Mucosa of gallbladder (tissue), 1 donor: ENCODE measurements at regions not wholly inside any gene's neighbourhood (a gene's known extent, or its start where the extent isn't known, plus 50 kb on each side); places are given as distances from the start of the nearest gene placed in this dataset.

Source experiments
- DNase-seq: peaks from one replicate; pipeline ENCODE4 v3.0.0-alpha.2; 2020; ENCODE audit warnings: low spot score
- donor health status: DM: no; HTN: no; CAD: no.

- no peak for DNase-seq
Measured at GRCh38 chr9:11722957-11723356, 970.2 kb upstream of the TYRP1 start.

- no peak for DNase-seq
Measured at GRCh38 chr9:11726659-11727058, 966.5 kb upstream of the TYRP1 start.

DNA sequence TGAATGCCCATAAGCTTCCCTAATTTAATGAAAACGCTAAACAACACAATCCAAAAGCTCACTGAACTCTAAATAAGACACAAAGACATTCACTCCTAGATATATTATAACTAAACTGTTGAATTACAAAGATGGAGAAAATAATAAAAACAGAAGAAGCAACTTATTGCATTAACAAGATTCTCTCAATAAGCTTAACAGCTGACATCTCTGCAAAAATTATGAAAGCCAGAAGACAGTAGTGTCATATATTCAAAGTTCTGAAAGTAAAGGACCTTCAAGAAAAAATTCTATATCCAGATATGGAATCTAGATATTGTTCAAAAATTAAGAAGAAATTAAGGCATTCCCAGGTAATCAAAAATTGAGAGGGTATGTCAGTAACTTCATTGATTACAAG is 957.8 kb upstream of the TYRP1 start:
- DNase-seq = no peak

DNA sequence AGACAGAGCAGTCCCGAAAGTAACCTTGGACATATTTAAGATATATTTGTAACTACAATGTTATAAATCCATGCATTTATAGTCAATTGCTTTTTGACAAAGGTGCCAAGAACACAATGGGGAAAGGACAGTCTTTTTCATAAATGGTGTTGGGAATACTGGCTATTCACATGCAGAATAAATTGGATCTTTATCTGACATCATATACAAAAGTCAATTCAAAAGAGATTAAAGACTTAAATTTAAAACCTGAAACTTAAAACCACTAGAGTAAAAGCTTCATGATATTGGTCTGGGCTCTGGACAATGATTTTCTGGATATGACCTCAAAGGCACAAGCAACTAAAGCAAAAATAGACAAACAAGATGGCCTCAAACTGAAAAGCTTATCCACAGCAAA is 950.7 kb upstream of the TYRP1 start:
- no peak for DNase-seq

- no peak for DNase-seq
Measured at GRCh38 chr9:11743356-11743755, 949.8 kb upstream of the TYRP1 start.

GRCh38 chr9:11749396-11749795 is 943.8 kb upstream of the TYRP1 start:
- no peak for DNase-seq

DNA sequence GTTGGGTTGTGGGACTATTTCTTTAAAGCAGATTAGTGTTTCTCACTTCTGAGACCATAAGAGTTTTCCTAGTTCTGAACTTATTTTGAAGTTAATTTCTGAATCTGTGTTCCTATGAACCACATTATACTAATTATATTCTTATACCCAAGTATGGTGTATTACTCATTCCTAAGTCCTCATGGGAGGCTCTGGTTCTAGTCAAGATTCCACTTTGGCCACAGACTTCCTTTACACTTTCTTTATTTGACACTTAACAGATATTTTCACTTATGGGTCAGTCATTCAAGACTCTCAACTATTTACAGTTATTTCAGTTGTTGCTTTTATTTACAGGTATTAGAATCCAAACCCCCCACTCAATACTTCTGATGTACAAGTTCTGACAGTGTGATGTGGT is 937.2 kb upstream of the TYRP1 start:
- no peak for DNase-seq

GRCh38 chr9:11757408-11757807 is 935.8 kb upstream of the TYRP1 start:
- DNase-seq = no peak

- no peak for DNase-seq
Measured at GRCh38 chr9:11758016-11758415, 935.2 kb upstream of the TYRP1 start.

DNA sequence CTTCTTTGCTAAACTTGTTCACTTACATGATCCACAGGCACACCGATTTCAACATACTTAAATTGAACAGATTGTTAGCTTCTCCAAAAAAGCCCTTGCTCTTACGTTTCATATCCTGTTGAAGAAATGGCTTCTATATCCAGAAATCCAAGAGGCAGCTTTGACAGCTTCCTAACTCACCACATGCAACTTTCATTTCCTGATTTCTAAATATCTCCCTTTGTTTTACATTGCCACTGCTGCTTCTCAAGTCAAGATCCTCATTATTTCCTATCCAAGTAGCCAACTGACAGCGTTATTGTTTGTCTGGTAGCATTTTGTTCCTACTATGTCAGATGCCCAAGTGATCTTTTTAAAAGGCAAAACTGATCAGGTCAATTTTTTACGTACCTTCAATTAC is 913.2 kb upstream of the TYRP1 start:
- no peak for DNase-seq

DNA sequence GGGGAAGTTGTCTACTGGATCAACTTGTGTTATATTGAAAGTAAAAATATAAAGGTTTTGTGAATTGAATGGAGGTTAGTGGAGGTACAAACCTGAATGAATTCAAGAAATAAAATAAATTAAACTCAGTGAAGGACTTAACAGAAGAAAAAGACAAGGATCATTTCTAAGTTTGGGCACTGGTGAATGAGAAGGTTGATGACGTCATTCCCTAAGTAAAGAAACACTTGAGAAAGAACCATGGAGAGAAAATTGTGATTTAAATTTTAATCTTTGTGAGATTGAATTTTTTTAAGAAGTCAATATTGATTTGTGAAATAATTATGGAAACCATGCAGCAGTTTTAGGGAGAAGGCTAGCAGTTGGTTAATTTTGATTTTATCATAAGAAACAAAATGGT is 900.3 kb upstream of the TYRP1 start:
- DNase-seq = no peak

DNA sequence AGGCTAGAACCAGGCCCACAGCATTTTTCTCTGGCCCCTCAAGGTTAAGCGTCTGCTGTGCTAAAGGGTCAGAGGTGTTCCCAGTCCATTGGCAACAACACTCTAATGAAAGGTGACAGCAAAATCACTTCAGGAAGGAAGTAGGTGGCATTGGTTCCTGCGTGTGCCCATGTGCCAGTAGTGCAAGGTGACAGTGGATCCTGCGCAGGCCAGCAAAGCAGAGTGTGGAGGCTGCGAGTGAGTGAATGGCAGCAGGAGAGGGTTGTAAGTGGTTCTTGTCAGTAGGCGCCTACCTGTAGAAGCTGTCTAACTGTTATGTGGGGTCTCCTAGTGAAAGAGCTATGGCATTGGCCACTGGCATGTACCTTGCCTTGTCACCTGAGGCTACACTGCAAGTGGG is 898.2 kb upstream of the TYRP1 start:
- DNase-seq = no peak

DNA sequence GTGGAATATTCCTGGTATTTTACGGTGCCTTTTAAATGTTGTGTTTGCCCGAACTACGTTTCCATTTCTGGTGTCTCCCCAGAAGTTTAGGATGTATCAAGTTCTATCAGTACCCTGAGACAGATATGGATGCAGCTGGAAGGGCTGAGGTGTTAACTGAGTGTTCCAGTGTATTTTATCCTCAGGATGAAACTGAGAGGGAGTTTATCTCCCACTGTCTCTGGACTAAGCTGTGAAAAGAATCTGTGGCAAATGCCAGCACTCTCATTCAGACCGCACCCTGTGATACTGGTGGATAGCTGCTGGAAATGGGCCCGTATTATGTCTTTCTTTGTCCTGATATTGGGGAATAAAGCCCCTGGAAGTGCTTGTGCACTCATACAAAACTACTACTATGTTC is 887.2 kb upstream of the TYRP1 start:
- DNase-seq = no peak

DNA sequence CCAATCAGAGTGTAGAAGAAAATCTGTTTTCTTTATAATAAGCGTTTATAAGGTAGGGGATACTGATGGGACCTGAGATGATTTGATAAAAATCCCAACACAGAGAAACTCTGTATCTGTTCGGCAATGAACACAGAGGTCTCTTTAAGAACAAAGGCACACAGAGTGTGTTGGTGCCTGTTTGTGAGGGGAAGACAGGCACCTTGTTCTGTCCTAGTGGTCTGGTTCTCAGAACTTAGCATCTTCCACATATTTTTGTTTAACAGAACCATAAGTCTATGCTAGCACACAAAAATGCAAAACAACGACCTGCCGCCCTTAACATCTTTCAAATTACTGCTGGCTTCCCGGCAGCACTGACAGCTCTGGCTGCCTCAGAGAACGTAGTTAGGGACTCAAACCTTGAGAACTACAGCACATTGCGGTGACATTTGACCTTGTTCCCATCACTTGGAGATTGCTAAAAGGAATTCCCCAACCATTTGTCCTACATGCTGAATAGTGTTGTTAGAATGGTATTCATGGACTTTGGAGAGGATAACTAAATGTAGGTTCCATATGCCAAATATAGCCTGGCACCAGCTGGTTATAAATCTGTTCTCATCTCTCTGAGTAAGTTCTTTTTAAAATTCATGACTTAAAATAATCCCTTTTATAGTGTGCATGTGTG is 871.7 kb upstream of the TYRP1 start:
- no peak for DNase-seq

DNA sequence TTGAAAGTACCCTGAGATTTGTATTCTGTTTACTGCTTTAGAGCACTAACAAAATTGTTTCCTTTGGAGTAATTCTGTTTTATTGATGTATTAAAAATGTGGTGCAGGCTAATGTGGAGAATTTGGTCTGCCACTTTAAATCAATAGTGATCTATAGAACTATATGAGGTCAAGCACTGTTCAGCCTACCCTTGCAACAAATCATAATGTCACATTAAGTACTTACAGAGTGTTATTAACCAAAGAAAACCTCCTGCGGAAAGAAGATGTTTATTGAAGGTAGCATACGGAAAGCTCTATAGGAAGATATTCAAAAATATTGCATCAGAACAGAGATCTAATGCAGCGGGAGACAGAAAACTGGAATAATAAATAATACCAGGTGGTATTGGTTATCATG is 865.0 kb upstream of the TYRP1 start:
- no peak for DNase-seq

DNA sequence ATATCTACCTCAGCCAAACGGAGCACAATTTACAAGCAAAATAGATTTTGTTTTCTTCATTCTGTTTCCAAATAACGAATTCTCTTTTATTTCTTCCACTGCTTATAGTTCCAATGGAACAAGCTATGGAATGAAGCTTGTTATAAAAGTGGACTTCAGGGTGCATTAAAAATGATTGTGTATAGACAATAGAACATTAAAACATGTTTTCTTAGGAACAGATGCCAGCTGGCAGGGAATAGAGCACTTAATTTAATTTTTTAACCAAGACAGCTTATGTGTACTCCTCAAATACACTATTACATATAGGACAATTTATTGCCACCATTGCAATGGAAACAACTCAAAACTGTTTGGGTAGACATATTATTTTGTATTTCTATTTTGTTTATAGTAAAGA is 860.1 kb upstream of the TYRP1 start:
- DNase-seq = no peak

DNA sequence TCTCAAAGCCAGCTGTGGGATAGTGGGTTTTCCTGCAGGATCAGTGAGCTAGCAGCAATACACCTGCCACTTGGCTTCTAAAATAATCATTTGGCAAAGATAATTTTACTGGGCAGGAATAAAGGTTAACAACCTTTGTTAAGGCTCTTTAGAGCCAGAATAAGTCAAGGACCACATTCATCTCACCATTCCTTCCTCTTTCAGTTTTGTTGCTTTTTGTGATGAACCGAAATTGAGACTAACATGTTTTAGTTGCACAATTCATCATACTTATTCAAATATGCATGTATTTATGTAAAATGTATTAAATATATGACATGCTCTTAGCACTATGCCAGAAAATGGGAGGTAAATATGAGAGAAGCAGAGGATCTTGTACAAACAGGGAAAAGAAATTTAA is 824.4 kb upstream of the TYRP1 start:
- no peak for DNase-seq

- no peak for DNase-seq
Measured at GRCh38 chr9:11871852-11872251, 821.3 kb upstream of the TYRP1 start.

DNA sequence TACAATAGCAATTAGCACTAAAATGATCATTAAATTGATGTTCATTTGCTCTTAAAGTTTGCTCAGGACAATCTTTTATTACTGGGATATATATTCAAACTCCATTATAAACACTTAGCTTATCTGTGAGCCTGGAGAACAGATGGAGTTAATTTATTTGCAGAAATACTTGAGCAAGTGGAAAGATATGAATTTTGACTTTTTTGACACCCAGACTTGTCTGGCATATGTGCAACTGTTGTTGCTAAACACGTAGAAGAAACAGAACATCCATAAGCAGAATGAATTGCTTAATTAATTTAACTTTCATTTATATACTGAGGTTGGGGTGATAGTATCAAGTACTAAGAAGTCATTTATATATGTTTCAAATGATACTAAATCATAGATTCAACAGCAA is 820.7 kb upstream of the TYRP1 start:
- no peak for DNase-seq

DNA sequence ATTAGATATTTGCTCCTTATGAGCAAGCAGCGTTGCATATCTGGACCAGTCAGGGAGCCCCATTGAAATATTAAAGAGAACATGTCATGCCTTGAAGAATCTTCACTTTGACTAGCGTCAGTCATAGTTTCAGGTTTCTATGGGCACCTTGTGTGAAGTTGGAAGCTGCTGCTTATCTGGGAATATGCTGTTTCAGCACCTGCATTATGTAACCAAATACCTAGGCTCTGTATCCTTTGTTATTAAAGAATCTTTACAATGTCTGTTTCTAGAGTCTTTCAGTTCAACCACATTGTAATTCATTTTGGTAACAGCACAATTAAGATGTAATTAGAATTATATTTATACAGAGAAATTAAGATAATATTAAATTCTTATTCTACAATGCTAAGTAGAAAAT is 818.8 kb upstream of the TYRP1 start:
- no peak for DNase-seq

GRCh38 chr9:11892401-11892800 is 800.8 kb upstream of the TYRP1 start:
- no peak for DNase-seq

DNA sequence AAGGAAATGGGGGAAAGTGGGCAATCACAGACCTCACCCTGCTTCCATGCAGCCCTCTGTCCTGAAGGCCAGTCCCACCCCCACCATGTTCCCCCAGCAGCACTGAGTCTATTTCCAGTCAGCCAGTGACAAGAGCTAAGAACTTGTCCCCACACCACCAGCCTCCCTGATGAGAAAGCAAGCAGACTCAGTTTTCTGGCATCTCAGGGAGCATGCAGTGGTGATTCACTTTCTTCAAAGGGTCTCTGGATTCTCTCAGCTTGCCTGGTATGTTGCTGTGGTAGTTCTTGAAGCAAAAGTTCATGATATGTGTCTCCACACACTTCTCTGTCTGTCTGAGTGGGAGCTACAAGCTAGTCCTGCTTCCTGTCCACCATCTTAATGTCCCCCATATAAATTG is 799.9 kb upstream of the TYRP1 start:
- DNase-seq = no peak

DNA sequence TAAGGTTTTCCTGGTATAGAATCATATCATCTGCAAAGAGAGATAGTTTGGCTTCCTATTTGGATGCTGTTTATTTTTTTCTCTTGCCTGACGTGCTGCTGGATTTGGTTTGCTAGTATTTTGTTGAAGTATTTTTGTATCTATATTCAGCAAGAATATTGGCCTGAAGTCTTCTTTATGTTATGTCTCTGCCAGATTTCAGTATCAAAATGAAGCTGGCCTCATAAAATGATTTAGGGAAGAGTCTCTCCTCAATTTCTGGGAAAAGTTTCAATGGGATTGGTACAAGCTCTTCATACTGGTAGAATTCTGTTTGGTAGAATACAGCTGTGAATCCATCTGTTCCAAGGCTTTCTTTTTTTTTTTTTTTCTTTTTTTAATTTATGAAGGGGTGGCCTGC is 799.0 kb upstream of the TYRP1 start:
- DNase-seq = no peak

- DNase-seq = no peak
Measured at GRCh38 chr9:11902610-11903009, 790.6 kb upstream of the TYRP1 start.

DNA sequence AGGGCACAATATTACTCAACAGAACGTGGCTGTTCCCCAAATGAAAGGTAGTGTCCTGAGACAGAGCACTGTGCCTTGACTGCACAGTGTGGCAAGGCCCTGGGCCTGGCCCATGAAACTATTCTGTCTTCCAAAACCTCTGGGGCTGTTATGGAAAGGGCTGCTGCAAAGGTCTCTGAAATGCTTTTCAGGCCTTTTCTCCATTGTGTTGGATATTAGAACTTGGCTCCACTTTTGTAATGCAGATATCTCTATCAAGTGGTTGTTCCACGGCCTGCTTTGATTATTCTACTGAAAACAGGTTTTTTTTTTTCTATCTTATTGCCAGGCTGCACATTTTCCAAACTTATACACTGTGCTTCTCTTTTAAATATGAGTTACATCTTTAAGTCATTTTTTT is 777.5 kb upstream of the TYRP1 start:
- no peak for DNase-seq
